A673 (cell line): ENCODE measurements at regions not wholly inside any gene's neighbourhood (a gene's known extent, or its start where the extent isn't known, plus 50 kb on each side); places are given as distances from the start of the nearest gene placed in this dataset.

Source experiments
- BruUV-seq: library from RNA; stranded (reverse); fragments of 400-500 nt; replicated peaks from 2 replicates; lab custom pipeline; 2021; lab: Mats Ljungman, UMichigan
- CTCF ChIA-PET: fragments of 300-600 bp; sonication (Branson Sonifier 250); formaldehyde crosslinking; loops from one replicate; lab custom pipeline; 2022; ENCODE audit warnings: antibody characterized with exemption; lab: Charles Lee
- POLR2A ChIA-PET: fragments of 300-600 bp; sonication (Branson Sonifier 250); formaldehyde crosslinking; loops from one replicate; lab custom pipeline; 2022; ENCODE audit warnings: antibody characterized with exemption; ENCODE audit not compliant: low non-redundant PET; lab: Charles Lee
- DNase-seq: peaks from one replicate; pipeline ENCODE4 v3.0.0-alpha.2; 2015; ENCODE audit warnings: low spot score
- H3K27ac ChIP-seq: fragments of 200-600 bp; sonication (generic); 2 replicates; pipeline ENCODE4 v1.5.1; 2016; ENCODE audit warnings: mixed run types, low read depth, mild to moderate bottlenecking, mixed read lengths, antibody characterized with exemption, low read length; ENCODE audit not compliant: poor library complexity, severe bottlenecking
- H3K27me3 ChIP-seq: fragments of 200-600 bp; sonication (generic); replicated peaks from 2 replicates; pipeline ENCODE4 v1.6.1; 2017; ENCODE audit warnings: mixed run types, low read depth, mild to moderate bottlenecking, mixed read lengths, antibody characterized with exemption, low read length; ENCODE audit not compliant: insufficient read depth, poor library complexity
- H3K36me3 ChIP-seq: fragments of 200-600 bp; sonication (generic); 2 replicates; pipeline ENCODE4 v1.6.1; 2016; ENCODE audit warnings: mixed run types, mild to moderate bottlenecking, mixed read lengths, antibody characterized with exemption, low read length; ENCODE audit not compliant: insufficient read depth, poor library complexity, severe bottlenecking
- H3K4me1 ChIP-seq: fragments of 200-600 bp; sonication (generic); 2 replicates; pipeline ENCODE4 v1.6.1; 2017; ENCODE audit warnings: mixed run types, mild to moderate bottlenecking, mixed read lengths, antibody characterized with exemption, low read length; ENCODE audit not compliant: insufficient read depth, poor library complexity, severe bottlenecking
- H3K4me3 ChIP-seq: fragments of 200-600 bp; sonication (generic); 2 replicates; pipeline ENCODE4 v1.5.1; 2016; ENCODE audit warnings: low read depth, mixed run types, mild to moderate bottlenecking, mixed read lengths, low read length; ENCODE audit not compliant: poor library complexity, severe bottlenecking
- H3K9me3 ChIP-seq: fragments of 200-600 bp; sonication (generic); 2 replicates; pipeline ENCODE4 v1.6.1; 2016; ENCODE audit warnings: mixed run types, low read depth, mild to moderate bottlenecking, mixed read lengths, antibody characterized with exemption, low read length; ENCODE audit not compliant: poor library complexity, severe bottlenecking
- EZH2 ChIP-seq: fragments of 200-600 bp; sonication (generic); IDR thresholded peaks from 2 replicates; pipeline ENCODE4 v1.6.1; 2017; ENCODE audit warnings: borderline replicate concordance, low read depth, mild to moderate bottlenecking, mixed read lengths, antibody characterized with exemption, low read length; ENCODE audit not compliant: poor library complexity, severe bottlenecking
- intact Hi-C: fragments of 100-400 bp; cut with micrococcal nuclease; formaldehyde crosslinking; loops from one replicate; pipeline ENCODE4 v1.10.0; 2022; ENCODE audit not compliant: unreplicated experiment
- TF ChIP-seq, protein P1 (sequence below): fragments of 300-800, 200-600 bp; sonication (generic); conservative IDR thresholded peaks from 2 replicates; pipeline ENCODE4 v1.5.1; 2017; ENCODE audit warnings: low read depth, mild to moderate bottlenecking, antibody characterized with exemption, low read length, moderate library complexity, mixed read lengths

DNA sequence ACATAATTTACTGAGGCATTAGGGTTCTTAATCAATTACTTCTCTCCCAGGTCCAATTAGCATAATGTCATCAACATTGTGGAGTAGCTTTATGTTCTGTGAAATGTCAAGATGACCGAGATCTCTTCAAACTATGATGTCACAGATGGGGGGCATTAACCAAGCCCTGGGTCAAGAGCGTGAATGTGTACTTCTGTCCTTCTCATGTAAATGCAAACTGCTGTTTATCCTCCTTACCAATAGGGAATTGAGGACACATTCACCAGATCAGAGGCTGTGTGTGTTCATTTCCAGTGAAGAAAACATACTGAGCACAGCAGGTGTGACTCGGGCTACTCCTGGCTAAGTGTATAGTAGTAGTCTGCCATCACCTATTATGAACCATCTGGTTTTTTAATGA is 177.9 kb downstream of the MINAR1 start:
- no TSS peak for BruUV-seq
- peaks cover 10% of the 10 kb centered on the region for H3K27me3 ChIP-seq
- H3K36me3 ChIP-seq, result no peaks in the 10 kb centered on the region
- CTCF ChIA-PET, result no interaction called here
- H3K9me3 ChIP-seq, result no peaks in the 10 kb centered on the region
- DNase-seq, result no peak
- H3K27ac ChIP-seq, result no peak overlapping the region
- H3K4me3 ChIP-seq, result no peak overlapping the region
- TF ChIP-seq, protein P1, sequence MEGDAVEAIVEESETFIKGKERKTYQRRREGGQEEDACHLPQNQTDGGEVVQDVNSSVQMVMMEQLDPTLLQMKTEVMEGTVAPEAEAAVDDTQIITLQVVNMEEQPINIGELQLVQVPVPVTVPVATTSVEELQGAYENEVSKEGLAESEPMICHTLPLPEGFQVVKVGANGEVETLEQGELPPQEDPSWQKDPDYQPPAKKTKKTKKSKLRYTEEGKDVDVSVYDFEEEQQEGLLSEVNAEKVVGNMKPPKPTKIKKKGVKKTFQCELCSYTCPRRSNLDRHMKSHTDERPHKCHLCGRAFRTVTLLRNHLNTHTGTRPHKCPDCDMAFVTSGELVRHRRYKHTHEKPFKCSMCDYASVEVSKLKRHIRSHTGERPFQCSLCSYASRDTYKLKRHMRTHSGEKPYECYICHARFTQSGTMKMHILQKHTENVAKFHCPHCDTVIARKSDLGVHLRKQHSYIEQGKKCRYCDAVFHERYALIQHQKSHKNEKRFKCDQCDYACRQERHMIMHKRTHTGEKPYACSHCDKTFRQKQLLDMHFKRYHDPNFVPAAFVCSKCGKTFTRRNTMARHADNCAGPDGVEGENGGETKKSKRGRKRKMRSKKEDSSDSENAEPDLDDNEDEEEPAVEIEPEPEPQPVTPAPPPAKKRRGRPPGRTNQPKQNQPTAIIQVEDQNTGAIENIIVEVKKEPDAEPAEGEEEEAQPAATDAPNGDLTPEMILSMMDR, result no peak
- TF ChIP-seq EZH2, result no peak
- no peaks in the 10 kb centered on the region for H3K4me1 ChIP-seq
- POLR2A ChIA-PET, result no interaction called here
- intact Hi-C loops, result no loop called here

DNA sequence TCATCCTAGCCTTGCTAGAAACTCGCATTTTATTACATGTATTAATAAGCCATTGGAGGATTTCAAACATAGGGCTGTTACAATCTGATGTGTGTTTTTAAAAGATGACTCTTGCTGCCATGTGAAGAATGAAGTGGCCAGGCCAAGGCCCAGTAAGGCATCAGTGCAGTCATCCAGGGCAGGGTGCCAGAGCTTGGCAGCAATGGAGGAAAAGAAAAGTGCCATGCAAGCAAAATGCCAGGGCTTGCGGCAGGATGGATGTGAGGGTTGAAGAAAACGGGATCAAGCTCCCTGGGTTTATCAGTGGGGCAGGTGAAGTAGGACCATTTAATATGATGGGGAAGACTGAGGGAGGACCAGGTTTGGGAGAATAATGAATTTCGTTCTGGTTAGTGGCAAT is 183.6 kb downstream of the MINAR1 start:
- ChIA-PET POLR2A (no interaction called here), CTCF (no interaction called here)
- no peaks in the 10 kb centered on the region for H3K9me3 ChIP-seq
- H3K27ac ChIP-seq, result no peak overlapping the region
- no peak for TF ChIP-seq EZH2
- TF ChIP-seq, protein P1, result no peak
- no peaks in the 10 kb centered on the region for H3K36me3 ChIP-seq
- peaks cover 5% of the 10 kb centered on the region for H3K27me3 ChIP-seq
- H3K4me3 ChIP-seq, result no peak overlapping the region
- H3K4me1 ChIP-seq, result no peaks in the 10 kb centered on the region
- no peak for DNase-seq
- BruUV-seq, result no TSS peak
- intact Hi-C loops, result no loop called here

DNA sequence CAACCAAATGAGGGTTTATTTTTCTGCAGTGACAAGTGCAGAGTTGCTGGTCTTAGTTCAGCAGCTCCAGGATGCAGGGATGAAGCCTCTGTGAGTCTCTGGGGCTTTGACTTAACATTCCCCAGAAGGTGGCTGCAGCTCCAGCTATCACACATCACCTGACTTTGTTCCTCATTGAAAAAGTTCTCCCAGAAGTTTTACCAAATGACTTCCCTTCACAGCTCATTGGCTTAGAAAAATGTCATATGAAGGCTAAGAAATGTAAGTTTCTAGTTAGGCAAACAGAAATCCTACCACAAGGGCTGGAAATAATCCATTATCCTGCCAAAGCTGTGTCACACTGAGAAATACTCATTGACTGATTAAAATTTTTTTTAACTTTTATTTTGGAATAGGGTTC is 184.9 kb downstream of the MINAR1 start:
- CTCF ChIA-PET, result no interaction called here
- Histone ChIP-seq H3K27me3 (peaks cover 15% of the 10 kb centered on the region), H3K36me3 (no peaks in the 10 kb centered on the region), H3K9me3 (no peaks in the 10 kb centered on the region), H3K27ac (no peak overlapping the region), H3K4me1 (no peaks in the 10 kb centered on the region), H3K4me3 (no peak overlapping the region)
- intact Hi-C loops, result no loop called here
- DNase-seq, result no peak
- TF ChIP-seq, protein P1, result no peak
- no peak for TF ChIP-seq EZH2
- POLR2A ChIA-PET, result no interaction called here
- BruUV-seq, result no TSS peak
